GM21447 (cell line): ENCODE measurements at regions not wholly inside any gene's neighbourhood (a gene's known extent, or its start where the extent isn't known, plus 50 kb on each side); places are given as distances from the start of the nearest gene placed in this dataset.

Source experiments
- ATAC-seq: cut with Tn5 transposase; IDR thresholded peaks from one replicate; pipeline ENCODE4 v1.9.1; 2021; ENCODE audit not compliant: unreplicated experiment

- ATAC-seq: no peak
Measured at GRCh38 chr6:21807299-21808044, 213.9 kb downstream of the SOX4 start.

DNA sequence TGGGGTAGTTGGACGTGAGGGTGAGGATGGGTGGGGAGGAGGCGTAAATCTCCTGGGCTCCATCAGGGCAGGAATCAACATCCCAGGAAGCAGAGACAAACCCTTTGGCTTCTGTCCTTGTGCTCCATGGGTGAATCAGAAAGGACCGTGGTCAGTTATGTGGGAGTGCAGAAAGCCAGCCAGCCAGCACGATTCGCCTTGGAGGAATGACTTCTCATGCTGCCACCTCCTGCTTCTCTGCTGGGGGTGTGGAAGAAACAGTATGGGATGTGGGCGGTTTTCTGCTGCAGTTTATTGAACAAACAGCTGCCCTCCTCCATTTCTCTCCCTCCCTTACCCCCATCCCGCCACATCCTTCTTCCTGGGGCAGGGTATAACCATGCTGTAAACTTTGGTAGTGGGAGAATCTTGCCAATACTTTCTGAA is 214.5 kb downstream of the SOX4 start:
- ATAC-seq: no peak

DNA sequence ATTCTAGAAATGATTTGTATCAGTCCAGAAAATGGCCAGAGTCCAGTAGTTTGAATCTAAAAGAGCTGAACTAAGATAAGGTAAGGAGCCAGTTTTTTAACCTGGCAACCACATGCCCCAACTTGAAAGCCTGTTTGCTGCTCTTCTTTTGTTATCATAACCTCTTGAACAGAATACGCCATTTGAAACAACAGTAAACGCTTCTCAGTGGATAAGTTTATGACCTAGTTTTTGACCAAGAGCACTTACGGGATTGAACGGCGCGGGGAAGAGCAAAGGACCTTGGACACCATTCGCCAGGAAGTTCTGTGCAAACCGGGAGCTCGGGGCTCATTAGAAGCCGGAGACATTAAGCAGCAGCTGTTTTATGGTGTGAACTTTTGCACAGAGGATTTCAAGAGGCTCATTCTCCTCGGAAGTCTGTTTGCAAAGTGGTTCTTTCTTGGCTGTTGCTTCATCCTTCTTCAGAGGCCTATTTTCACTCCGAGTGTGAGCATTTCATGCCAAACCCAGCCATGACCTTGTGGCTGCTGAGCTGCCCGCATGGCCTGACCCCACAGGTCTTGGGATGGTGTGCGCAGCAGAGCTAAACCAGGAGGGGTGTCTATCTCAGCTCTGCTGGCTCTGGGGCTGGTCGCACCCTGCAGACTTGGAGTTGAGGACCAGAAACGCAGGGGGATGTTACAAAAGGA is 215.1 kb downstream of the SOX4 start:
- ATAC-seq: no peak

GRCh38 chr6:21811484-21811883 is 217.9 kb downstream of the SOX4 start:
- no peak for ATAC-seq

DNA sequence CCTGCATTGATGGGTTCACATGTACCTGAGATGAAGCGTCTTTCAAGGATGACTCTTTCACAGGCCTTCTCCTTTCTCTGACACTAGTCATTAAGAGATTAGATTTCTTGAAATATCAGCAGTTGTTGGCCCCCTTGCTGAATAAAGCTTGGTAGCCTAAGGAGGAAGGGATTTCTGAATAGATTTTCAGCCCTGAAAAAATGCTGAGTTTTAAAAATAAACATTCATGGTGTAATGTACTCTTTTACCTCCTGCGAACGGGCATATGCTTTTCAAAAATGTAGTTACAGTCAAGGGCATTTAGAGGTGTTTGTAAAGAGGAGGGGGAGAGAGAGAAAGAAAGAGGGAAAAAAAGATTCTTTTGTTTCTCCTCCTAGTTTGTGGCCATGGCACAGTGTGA is 222.7 kb downstream of the SOX4 start:
- no peak for ATAC-seq

DNA sequence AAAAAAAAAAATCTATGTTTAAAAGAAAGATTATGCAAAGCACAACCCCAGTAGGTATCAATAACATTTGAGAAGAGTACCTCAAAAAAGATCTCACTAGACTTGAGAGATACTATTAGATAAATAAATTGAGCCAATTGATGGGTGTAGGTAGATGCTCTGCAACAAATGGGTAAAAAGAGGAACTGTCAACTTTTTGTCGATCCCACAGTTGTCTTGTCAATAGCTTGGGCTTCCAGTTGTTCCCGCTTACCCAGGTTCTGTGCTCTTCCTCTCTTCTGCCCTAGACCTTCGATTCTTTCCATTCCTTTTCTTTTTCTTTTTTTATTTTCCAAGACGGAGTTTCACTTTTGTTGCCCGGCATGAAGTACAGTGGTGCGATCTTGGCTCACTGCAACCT is 226.9 kb downstream of the SOX4 start:
- no peak for ATAC-seq

DNA sequence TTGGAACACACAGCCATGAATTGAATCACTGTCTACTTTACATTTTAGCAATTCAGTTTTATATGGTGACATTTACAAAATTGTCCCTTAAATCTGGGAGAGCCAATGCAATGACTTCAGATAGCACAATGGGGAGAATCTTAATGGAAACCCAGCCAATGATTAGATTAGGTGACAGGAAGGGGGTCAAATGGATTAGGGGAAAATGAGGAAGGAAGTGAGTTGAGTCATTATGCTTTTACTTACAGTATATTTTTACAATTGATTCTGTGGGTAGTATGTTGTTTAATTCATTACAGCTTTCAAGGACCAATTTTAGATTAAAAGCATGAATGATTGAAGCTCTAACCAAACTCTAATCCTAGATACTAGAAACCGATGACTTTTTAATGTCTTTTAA is 229.8 kb downstream of the SOX4 start:
- ATAC-seq: no peak

GRCh38 chr6:21824431-21825177 is 231.1 kb downstream of the SOX4 start:
- ATAC-seq: no peak

DNA sequence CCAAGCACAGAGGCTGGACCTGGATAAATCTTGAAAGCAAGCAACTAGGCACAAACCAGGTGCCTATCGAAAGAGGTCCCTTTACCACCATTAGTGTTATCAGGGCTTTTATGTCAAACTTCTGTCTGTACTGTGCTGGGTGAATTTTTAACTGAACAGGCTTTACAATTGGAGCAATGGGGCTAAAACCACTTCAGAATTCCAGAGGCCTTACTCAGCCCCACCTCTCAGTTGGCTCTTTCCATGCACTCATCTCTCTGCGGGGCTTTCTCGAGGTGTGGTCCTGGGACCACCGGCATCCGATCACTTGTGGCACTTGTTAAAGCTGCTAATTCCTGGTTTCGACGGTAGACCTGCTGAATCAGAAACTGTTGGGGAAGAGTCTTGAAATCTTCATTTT is 232.5 kb downstream of the SOX4 start:
- no peak for ATAC-seq

DNA sequence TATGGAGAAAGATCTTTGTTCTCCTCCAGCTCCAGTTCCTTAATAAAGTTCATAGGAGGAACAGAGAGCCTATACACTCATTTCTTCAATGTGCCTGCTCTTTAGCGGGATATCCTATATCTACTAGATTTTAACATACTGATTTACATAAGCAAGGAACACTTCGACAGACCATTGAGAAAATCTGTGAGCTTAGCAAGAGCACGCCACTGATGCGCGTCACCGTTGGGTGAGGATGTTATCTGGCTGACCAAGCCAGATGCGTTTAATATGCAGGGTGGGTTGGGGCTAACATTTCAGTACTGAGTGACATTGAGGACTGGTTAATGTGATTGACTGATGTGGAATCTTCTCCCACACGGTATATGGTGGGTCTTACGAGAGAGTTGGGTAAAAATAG is 233.4 kb downstream of the SOX4 start:
- ATAC-seq: no peak

GRCh38 chr6:21827425-21828202 is 234.1 kb downstream of the SOX4 start:
- ATAC-seq: no peak

DNA sequence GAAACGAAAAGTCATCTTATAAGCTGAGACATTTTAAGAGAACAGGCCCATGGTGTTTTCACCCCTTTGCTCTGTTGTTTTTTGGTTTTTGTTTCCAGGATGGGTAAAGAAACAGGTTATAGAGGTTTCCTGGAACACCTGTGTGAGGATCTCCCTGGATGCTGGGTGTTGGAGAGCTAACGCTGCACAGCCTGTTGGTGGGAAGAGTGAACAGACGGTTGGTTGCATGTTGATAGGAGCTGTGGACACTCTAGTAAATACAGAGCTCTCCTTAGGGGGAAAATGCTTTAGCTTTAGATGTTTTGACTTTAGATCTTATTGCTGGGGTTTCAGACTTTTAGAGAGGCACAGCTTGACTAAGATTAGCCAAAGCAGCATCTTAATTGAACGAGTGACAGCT is 235.2 kb downstream of the SOX4 start:
- no peak for ATAC-seq

DNA sequence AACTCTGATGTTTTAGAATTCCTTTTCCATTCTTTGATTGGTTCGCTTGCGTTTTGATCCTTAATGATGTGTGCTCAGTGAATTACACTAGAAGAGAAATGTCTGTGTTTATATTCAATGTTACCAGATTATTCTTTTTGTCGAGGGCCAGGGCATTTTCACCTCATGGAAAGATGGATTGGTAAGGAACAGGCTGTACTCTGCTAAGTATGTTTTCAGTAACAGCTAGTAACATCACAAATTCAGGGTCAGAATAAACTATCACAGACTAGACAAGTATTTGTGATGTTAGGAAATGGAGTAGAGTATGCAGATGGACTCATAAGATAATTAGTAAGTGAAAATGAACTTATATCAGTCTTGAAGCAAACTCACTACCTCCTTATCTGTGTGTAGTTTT is 235.6 kb downstream of the SOX4 start:
- no peak for ATAC-seq

- no peak for ATAC-seq
Measured at GRCh38 chr6:21831521-21832291, 238.2 kb downstream of the SOX4 start.

- ATAC-seq: no peak
Measured at GRCh38 chr6:21836277-21836676, 242.7 kb downstream of the SOX4 start.

DNA sequence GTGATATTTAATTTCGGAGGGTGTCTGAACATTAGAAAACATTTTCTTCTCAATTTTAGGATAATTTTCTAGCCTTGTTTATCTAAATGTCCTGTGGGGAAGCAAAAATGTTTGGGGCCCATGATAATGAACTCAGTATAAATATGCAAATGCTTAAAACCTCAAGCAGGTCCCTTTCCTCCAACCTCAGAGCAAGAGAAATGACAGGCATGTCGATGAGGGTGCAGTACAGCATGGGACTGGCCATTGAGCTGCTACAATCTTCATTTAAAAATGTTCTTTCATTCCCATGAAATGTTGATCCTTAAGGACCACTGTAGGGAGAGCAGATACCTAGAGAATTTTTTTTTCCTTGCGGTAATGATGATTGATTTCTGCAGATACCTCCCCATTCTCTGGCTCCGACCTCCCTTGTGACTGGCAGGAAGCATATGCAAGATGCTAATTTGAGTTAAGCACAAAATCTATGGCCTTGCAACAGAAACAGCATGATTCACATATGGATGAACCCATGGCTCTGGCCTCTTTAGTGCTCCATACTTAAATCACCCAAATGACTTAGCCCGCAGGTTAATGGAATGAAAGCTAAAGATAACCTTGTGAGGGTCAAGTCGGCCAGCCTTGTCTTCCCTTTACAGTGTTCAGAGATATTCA is 243.3 kb downstream of the SOX4 start:
- no peak for ATAC-seq

GRCh38 chr6:21840428-21840827 is 246.9 kb downstream of the SOX4 start:
- ATAC-seq: no peak

GRCh38 chr6:21842875-21843645 is 249.5 kb downstream of the SOX4 start:
- ATAC-seq: no peak
